PC-9 (cell line): ENCODE measurements at regions not wholly inside any gene's neighbourhood (a gene's known extent, or its start where the extent isn't known, plus 50 kb on each side); places are given as distances from the start of the nearest gene placed in this dataset.
"Not testable (repeated sequence)": the region's sequence is repeated elsewhere in the genome, so short reads cannot be mapped to it uniquely, and the experiment has no call there.

Experiments
- BruUV-seq: library from RNA; stranded (reverse); fragments of 400-500 nt; replicated peaks from 2 replicates; lab custom pipeline; 2021; lab: Mats Ljungman, UMichigan
- CTCF ChIA-PET: fragments of 300-600 bp; sonication (Branson Sonifier 250); formaldehyde crosslinking; loops from one replicate; lab custom pipeline; 2022; ENCODE audit warnings: antibody characterized with exemption; lab: Charles Lee
- POLR2A ChIA-PET: fragments of 300-600 bp; sonication (Branson Sonifier 250); formaldehyde crosslinking; loops from one replicate; lab custom pipeline; 2022; ENCODE audit warnings: antibody characterized with exemption; ENCODE audit not compliant: unreplicated experiment; lab: Charles Lee
- DNase-seq, 2 experiments: peaks; one replicate each; pipeline versions ENCODE4 v3.0.0 to v3.0.0-alpha.2; 2015 to 2022; ENCODE audit warnings: mixed read lengths in 1 of 2
- H2AFZ ChIP-seq: fragments of 200-600 bp; sonication (generic); 2 replicates; pipeline ENCODE4 v1.8.1; 2017; ENCODE audit warnings: antibody characterized with exemption
- H3F3A ChIP-seq: fragments of 200-600 bp; sonication (generic); 2 replicates; pipeline ENCODE4 v1.8.1; 2017; ENCODE audit warnings: antibody characterized with exemption, mild to moderate bottlenecking, low read depth; ENCODE audit not compliant: insufficient read depth
- H3K27ac ChIP-seq: fragments of 200-600 bp; sonication (generic); 2 replicates; pipeline ENCODE4 v1.6.1; 2016; ENCODE audit warnings: mixed run types
- H3K27me3 ChIP-seq: fragments of 200-600 bp; sonication (generic); 2 replicates; pipeline ENCODE4 v1.6.1; 2016; ENCODE audit warnings: low read depth, mixed run types; ENCODE audit not compliant: insufficient read depth
- H3K36me3 ChIP-seq: fragments of 200-600 bp; sonication (generic); 2 replicates; pipeline ENCODE4 v1.6.1; 2016; ENCODE audit warnings: low read depth, mixed run types
- H3K4me1 ChIP-seq: fragments of 200-600 bp; sonication (generic); replicated peaks from 2 replicates; pipeline ENCODE4 v1.6.1; 2016; ENCODE audit warnings: mixed run types; ENCODE audit not compliant: insufficient read depth
- H3K4me2 ChIP-seq: fragments of 200-600 bp; sonication (generic); 2 replicates; pipeline ENCODE4 v1.6.1; 2017; ENCODE audit warnings: mixed run types
- H3K4me3 ChIP-seq: fragments of 200-600 bp; sonication (generic); 2 replicates; pipeline ENCODE4 v1.6.1; 2016; ENCODE audit warnings: mixed run types
- H3K79me2 ChIP-seq: fragments of 200-600 bp; sonication (generic); 2 replicates; pipeline ENCODE4 v1.6.1; 2017; ENCODE audit warnings: low read depth, mixed run types
- H3K9me2 ChIP-seq: fragments of 200-600 bp; sonication (generic); 2 replicates; pipeline ENCODE4 v1.8.1; 2017; ENCODE audit warnings: mild to moderate bottlenecking; ENCODE audit not compliant: insufficient read depth
- H3K9me3 ChIP-seq: fragments of 200-600 bp; sonication (generic); 2 replicates; pipeline ENCODE4 v1.8.1; 2016; ENCODE audit warnings: low read depth; ENCODE audit not compliant: insufficient read depth
- H4K20me1 ChIP-seq: fragments of 200-600 bp; sonication (generic); 2 replicates; pipeline ENCODE4 v1.8.1; 2017; ENCODE audit not compliant: insufficient read depth
- EZH2 ChIP-seq: fragments of 200-600 bp; sonication (generic); IDR thresholded peaks from 2 replicates; pipeline ENCODE4 v1.8.0; 2017; ENCODE audit warnings: antibody characterized with exemption, low read depth
- intact Hi-C: fragments of 100-400 bp; cut with micrococcal nuclease; formaldehyde crosslinking; loops from one replicate; pipeline ENCODE4 v1.10.0; 2022; ENCODE audit not compliant: unreplicated experiment
- TF ChIP-seq, protein P1 (sequence below): fragments of 200-600 bp; sonication (generic); conservative IDR thresholded peaks from 2 replicates; pipeline ENCODE4 v1.6.1; 2017; ENCODE audit warnings: mixed run types, antibody characterized with exemption, mild to moderate bottlenecking, moderate library complexity

DNA sequence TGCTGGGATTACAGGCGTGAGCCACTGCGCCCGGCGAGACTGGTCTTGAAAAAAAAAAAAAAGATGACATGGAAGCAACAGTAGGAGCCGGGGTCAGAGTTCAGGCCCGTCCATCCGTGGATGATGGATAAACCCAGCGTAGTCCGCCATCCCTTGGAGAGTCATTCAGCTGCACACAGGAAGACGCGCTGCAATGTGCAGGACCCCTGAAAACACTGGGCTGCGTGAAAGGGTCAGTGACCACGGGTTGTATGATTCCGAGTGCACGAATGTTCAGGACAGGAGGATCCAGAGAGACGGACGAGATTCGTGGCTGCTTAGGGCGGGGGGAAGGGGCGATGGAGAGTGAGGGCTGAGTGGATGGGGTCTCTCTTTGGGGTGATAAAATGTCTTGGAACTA lies 76.5 kb upstream of the METTL9 start:
- H3K4me2 ChIP-seq, intact Hi-C loops, H3K9me3 ChIP-seq, POLR2A ChIA-PET, H3K4me3 ChIP-seq, H3K27me3 ChIP-seq, H3K9me2 ChIP-seq, BruUV-seq, H4K20me1 ChIP-seq, H3K27ac ChIP-seq, H2AFZ ChIP-seq, H3K36me3 ChIP-seq, DNase-seq: not testable (repeated sequence)
- CTCF ChIA-PET = interaction anchor here (0.7 kb wide), 1 partner anchor 334 kb away, joined by 9 read pairs; no protein-coding TSS in a partner anchor
- Histone ChIP-seq H3F3A (peaks cover 36% of the 10 kb centered on the region), H3K4me1 (peaks cover 22% of the 10 kb centered on the region), H3K79me2 (peaks cover 19% of the 10 kb centered on the region)

DNA sequence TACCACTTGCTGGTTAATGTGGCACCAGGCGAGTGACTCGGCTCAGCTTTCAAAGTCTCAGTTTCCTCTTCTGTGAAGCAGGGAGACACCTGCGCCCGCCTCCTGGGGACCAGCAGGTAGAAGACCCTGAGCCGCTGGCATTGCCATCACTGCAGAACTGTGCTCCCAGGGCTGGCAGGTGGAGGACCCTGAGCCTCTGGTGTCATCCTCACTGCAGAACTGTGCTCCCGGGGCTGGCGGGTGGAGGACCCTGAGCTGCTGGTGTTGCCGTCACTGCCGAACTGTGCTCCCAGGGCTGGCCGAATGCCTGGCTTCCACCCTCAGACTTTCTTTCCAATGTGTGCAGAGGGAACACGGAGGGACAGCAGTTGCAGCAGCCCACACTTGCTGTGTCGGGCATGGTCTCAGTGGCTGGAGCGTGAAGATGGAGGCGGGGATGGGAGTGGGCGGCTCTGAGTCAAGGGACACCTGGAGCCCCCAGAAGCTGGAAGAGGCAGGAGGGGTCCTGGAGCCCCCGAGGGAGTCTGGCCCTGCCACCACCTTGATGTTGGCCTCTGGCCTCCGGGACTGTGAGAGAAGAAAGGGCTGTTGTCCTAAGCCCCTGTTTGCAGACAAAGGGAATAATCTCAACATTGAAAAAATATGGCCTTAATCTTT lies 75.8 kb upstream of the METTL9 start:
- no peak overlapping the region for H2AFZ ChIP-seq
- no peak overlapping the region for H3K4me3 ChIP-seq
- peaks cover 32% of the 10 kb centered on the region for H3F3A ChIP-seq
- no peaks in the 10 kb centered on the region for H3K9me2 ChIP-seq
- intact Hi-C loops = no loop called here
- H3K36me3 ChIP-seq = no peaks in the 10 kb centered on the region
- POLR2A ChIA-PET = no interaction called here
- no peak overlapping the region for H3K4me2 ChIP-seq
- TF ChIP-seq, protein P1, sequence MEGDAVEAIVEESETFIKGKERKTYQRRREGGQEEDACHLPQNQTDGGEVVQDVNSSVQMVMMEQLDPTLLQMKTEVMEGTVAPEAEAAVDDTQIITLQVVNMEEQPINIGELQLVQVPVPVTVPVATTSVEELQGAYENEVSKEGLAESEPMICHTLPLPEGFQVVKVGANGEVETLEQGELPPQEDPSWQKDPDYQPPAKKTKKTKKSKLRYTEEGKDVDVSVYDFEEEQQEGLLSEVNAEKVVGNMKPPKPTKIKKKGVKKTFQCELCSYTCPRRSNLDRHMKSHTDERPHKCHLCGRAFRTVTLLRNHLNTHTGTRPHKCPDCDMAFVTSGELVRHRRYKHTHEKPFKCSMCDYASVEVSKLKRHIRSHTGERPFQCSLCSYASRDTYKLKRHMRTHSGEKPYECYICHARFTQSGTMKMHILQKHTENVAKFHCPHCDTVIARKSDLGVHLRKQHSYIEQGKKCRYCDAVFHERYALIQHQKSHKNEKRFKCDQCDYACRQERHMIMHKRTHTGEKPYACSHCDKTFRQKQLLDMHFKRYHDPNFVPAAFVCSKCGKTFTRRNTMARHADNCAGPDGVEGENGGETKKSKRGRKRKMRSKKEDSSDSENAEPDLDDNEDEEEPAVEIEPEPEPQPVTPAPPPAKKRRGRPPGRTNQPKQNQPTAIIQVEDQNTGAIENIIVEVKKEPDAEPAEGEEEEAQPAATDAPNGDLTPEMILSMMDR = no peak
- TF ChIP-seq EZH2 = no peak
- H3K79me2 ChIP-seq = peaks cover 12% of the 10 kb centered on the region
- H4K20me1 ChIP-seq = no peaks in the 10 kb centered on the region
- DNase-seq = peak in 1 of 2 experiments; percentile 32
- no TSS peak for BruUV-seq
- H3K27ac ChIP-seq = no peak overlapping the region
- H3K9me3 ChIP-seq = no peaks in the 10 kb centered on the region
- peaks cover 22% of the 10 kb centered on the region for H3K4me1 ChIP-seq
- CTCF ChIA-PET = interaction anchor here (0.7 kb wide), 1 partner anchor 335 kb away, joined by 9 read pairs; no protein-coding TSS in a partner anchor
- H3K27me3 ChIP-seq = no peaks in the 10 kb centered on the region

- Histone ChIP-seq H3K9me3 (no peaks in the 10 kb centered on the region), H3K79me2 (peaks cover 6% of the 10 kb centered on the region), H2AFZ (no peak overlapping the region), H3K4me1 (peaks cover 22% of the 10 kb centered on the region), H3K4me3 (no peak overlapping the region), H4K20me1 (no peaks in the 10 kb centered on the region), H3K9me2 (no peaks in the 10 kb centered on the region), H3K27me3 (no peaks in the 10 kb centered on the region), H3F3A (peaks cover 28% of the 10 kb centered on the region), H3K4me2 (no peak overlapping the region), H3K27ac (no peak overlapping the region), H3K36me3 (no peaks in the 10 kb centered on the region)
- peak in 1 of 2 experiments; percentile 25 for DNase-seq
- POLR2A ChIA-PET = no interaction called here
- no TSS peak for BruUV-seq
- CTCF ChIA-PET = no interaction called here
- intact Hi-C loops = no loop called here
- TF ChIP-seq, protein P1 = no peak
- TF ChIP-seq EZH2 = no peak
These were observed 75.2 kb upstream of the METTL9 start for GRCh38 chr16:21524068-21524751.

- H2AFZ ChIP-seq, H3K4me2 ChIP-seq, H3K4me3 ChIP-seq, H3K27ac ChIP-seq, H3K9me3 ChIP-seq, H3K27me3 ChIP-seq, DNase-seq, CTCF ChIA-PET, H3K36me3 ChIP-seq, intact Hi-C loops, BruUV-seq, POLR2A ChIA-PET, H3K9me2 ChIP-seq, H3K79me2 ChIP-seq, H4K20me1 ChIP-seq: not testable (repeated sequence)
- H3K4me1 ChIP-seq = peaks cover 22% of the 10 kb centered on the region
- peaks cover 26% of the 10 kb centered on the region for H3F3A ChIP-seq
These were observed 74.7 kb upstream of the METTL9 start for GRCh38 chr16:21524752-21525028.

DNA sequence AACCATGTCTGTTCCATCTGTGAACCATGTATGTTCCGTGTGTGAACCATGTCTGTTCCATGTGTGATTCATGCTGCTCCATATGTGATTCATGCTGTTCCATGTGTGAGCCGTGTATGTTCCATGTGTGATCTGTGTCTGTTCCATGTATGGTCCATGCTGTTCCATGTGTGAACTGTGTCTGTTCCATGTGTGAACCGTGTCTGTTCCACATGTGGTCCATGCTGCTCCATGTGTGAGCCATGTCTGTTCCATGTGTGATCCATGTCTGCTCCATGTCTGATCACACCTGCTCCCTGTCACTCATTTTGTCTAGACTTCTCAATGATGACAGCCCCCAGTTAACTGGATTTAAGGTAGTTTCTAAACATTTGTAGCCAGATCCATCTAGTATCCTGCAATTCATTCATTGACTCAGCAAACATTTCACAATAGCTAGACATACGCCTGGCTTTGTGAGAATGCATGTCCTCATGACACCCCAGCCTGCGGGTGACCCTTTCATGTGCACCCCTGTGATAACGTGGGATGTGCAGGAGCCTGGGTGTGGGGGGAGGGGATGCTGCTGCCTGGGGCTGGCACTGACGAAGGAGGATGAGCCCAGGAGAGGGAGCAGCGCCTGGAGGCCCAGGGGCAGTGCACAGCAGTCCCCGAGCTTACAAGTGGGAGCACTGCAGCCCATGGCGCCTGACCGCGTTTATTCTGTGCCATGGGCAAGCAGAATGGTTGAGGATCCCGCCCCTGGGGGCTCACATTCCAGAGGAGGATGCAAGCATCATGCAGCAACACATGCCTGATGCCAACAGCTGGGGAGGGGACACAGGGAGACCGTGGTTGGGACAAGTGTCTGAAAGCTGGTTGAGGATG lies 74.1 kb upstream of the METTL9 start:
- H3K9me3 ChIP-seq, H4K20me1 ChIP-seq, intact Hi-C loops, H3K27me3 ChIP-seq, CTCF ChIA-PET, H3K27ac ChIP-seq, H3K9me2 ChIP-seq, BruUV-seq, POLR2A ChIA-PET, H3K4me3 ChIP-seq, H3K4me2 ChIP-seq, H2AFZ ChIP-seq, H3K36me3 ChIP-seq, H3K79me2 ChIP-seq: not testable (repeated sequence)
- peak in 1 of 2 experiments; percentile 35 for DNase-seq
- Histone ChIP-seq H3K4me1 (peaks cover 25% of the 10 kb centered on the region), H3F3A (peaks cover 26% of the 10 kb centered on the region)
